HG02884 (cell line): ENCODE measurements at regions not wholly inside any gene's neighbourhood (a gene's known extent, or its start where the extent isn't known, plus 50 kb on each side); places are given as distances from the start of the nearest gene placed in this dataset.
"Not testable (repeated sequence)": the region's sequence is repeated elsewhere in the genome, so short reads cannot be mapped to it uniquely, and the experiment has no call there.

ENCODE experiments used
- ATAC-seq: cut with Tn5 transposase; IDR thresholded peaks from one replicate; pipeline ENCODE4 v1.9.1; 2021; ENCODE audit warnings: mild to moderate bottlenecking, moderate library complexity; ENCODE audit not compliant: unreplicated experiment

DNA sequence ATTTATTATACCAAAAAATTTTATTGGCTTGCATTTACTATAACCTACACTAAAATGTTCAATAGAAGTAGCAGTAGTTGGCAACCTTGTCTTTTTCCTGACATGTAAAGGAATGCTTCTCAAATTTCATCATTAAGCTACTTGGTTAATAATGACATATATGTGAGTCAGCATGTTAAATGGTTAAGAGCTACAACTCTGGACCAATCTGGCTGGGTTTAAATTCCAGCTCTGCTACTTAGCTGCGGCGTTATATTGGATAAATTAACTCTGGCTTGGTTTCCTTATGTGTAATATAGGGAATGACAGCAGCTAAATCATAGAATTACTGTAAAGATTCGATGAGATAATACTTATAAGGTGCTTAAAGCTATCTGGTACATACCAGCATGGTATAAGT, 53.7 kb upstream of the OTOGL start:
- ATAC-seq, result no peak

DNA sequence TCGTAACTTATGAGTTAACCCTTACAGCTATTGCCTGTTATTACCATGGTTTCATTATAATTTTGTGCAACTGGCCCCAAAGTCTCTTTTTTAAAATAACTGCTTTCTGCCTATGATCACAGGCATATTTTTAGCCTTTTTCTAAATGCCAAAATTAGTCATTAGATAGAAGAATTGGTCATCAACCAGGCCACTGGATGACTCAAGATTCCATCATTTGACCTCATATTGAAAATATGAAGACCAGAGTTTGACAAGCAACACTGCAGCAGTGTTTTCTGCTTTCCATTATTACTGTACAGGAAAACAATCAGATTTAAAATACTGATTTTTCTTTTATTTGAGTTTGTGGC, 54.7 kb upstream of the OTOGL start:
- ATAC-seq, result peak; percentile 63

DNA sequence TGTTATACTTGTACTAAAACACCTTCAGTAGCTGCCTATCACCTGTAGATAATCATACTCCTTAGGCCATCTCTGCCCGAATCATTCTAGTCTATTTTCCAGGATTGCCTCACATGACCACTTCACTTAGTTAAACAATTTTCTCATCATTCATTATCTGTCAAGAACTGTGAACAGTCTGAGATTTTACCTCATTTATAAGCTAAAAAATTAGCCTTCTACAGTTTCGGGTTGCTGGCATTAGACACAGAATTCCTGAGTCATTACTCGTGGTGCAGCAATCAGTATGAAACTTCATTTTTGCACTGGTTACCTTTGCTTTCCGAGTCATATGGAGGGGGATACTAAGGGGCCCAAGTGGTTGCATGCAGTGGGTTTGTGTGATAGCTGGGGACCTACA, 57.6 kb upstream of the OTOGL start:
- no peak for ATAC-seq

DNA sequence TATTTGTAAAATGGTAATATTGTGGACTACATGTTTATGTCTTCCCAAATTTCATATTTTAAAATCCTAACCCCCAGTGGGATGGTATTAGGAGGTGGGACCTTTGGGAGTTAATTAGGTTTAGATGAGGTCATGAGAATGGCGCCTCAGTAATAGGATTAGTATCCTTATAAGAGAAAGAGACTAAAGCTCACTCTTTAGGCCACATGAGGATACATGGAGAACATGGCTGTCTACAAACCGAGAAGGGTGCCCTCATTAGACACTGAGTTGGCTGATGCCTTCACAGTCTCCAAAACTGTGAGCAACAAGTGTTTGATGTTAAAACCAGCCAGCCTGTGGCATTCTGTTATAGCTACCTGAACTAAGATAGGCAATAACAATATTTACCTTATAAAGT, 58.3 kb upstream of the OTOGL start:
- no peak for ATAC-seq

DNA sequence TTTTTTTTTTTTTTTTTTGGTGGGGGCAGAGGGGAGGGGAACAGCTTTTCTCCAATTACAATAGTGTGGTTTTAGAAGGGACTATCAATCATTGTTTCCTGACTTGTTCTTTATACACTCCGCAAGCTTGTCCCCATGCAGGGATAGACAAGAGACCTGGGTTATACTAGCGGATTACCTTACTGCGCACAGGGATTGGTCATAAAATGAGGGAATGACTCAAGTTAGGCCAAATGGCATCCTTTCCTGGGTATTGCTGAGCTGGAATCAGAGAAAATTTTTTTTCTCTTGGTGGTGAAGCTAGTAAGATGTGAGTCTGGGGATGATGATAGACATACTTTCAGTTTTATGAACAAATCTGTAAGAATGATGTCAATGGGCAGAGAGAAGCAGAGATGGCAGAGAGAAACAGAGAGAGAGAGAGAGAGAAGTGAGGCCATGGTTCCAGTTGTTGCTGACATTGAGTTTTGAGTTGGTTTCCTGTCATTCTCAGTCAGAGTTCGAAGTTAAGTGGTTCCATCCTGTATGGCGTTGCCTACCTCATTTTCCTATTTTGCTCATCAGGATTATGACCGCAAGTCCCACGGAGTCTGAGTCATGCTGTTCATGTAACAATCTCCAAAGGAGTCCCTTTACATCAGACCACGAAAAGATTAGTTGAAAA, 59.1 kb upstream of the OTOGL start:
- no peak for ATAC-seq

DNA sequence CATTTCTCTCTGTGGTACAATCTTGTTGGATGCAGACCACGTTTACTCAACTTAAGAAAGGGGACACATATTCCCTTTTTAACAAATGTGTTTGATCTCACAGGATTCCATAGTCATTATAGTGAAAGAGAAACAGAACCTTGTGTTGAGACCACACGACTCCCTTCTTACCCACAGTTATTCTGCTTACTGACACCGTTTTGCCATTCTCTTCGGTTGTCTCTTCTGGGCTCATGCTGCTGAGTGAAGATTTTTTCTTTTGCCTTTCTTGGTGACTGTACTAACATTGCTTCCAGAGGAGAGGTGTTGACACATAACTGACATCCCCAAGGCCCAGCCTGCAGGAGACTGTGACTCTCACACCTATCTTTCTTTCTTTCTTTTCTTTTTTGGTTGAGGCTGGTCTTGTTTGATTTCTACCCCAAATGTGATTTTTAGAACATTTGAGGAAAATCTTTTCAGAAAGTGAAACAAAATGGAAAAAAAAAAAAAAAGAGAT, 61.2 kb upstream of the OTOGL start:
- ATAC-seq, result no peak

DNA sequence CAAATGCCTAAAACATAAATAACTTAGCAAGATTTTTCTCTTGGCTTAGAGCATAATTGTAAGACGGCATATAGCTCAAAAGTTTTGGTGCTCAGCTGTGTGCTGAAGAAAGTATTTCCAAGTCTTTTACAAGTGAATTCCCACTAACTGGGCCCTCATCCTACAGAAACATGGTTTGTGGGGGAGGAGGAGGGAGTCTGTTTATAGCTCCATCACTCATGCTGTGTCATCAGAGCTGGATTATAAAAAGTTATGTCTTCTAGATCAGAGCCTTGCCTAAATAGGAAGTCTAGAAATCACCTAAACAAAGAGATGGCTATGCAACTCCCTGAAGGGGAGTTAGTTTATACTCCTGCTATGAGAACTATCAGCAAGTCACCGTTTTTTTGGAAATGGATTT, 65.9 kb upstream of the OTOGL start:
- ATAC-seq, result no peak

DNA sequence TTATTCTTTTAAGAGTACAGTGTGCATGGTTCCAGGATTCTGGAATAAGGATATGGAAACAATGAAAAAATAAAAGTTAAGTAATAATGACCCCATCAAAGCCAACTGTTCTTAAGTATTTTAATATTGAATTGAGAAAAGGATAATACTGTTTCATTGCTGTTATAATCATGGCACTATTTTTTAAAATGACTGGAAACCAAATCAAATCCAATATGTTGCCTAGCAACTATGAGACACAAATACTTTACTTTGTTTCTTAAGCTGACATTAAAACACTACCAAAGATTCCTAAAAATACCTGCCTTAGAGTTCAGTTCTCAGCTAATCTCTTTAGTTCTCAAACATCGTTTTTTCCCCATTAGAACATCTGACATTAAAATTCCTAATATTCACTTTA, 66.4 kb upstream of the OTOGL start:
- no peak for ATAC-seq

DNA sequence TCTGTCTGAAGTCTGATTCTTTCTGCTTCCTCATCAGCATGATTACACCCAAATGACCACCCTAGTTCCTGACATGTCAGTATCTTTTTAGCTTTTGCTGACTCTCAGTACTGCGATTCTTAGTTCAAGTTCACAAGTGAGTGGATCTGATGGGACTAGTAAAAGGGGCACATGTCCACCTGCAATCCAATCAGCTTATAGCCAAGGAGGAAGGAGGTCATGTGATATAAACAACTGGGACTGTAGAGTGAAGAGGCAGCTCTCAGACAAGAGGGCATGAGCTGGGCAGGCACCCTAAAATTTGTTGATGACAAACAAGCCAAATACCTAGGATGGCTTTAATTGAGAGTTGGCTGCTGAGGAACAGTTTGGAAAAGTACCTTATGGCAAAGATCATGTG, 68.1 kb upstream of the OTOGL start:
- no peak for ATAC-seq

DNA sequence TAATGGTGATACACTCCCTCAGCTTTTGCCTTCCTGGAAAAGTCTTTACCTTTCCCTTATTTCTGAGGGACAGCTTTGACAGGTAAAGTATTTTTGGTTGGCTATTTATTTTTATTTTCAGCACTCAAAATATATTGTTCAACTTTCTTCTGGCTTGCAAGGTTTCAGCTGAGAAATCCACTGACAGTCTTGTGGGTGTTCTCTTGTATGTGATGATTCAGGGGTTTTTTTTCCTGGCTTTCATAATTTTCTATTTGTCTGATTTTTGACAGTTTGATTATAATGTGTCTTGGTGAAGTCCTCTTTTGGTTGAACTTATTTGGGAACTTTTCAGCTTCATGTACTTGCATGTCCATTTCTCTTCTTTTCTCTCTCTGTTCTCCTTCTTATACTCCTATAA, 73.7 kb upstream of the OTOGL start:
- no peak for ATAC-seq

DNA sequence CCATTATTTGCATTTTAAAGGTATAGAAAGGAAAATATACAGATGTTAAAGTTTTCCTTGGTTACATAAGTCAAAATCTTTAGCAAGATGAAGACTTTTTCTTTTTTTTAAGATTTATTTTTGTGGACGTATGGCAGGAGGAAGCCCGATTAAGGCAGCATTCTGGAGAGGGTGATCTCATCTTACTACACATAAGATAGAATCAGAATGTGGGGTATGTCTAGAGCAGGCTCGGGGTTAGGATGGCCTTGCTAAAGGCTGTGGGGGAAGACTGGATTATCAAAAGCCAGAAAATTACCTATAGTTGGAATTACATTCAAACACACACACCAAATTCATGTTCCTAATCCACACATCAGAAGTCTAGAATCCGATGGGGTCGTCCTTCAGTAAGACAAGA, 79.6 kb upstream of the OTOGL start:
- ATAC-seq, result no peak

DNA sequence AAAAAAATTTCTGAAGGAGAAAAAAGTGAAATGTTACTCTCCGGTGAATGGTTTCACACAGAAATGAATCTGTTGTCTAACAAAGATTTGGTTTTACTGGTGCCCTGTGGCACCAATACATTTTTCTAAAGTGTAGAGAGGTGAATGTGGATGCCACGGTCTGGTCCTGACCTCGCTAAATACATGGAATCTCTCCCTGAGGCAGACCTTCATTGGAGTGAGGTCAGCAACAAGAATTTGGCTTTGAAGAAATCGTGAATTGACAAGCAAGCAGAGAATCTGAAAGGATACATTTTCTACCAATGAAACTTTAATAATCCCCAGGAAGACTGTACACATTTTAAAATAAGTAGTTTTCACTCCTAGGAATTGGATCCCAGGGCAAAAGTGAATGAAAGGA, 81.2 kb upstream of the OTOGL start:
- no peak for ATAC-seq

DNA sequence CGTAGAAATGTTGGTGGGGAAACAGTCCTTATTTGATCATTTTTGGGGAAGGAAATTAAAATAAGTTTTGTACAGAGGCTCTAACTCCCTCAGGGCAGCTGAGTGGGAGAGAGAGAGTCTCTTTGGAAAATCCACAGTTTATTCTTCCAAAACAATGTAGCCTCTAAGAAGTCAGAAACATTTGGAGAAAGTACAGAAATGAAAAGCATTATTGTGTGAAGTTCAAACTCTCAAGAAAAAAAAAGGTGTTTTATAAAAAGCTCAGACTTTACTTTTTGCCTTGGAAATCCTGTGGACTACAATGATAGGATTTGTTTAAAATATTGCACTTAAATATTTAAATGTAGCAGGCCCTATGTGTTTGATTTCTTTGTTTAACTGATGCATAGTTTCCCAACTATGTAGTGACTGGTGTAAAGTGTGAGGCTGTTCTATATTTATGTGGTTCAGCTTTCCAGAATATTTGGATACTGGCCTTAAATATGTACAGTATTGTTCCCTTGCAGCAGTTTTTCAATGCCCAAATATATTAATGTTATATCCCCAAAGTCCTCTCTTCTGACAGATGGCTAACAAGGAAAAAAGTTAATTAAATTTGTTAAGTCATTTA, 82.0 kb upstream of the OTOGL start:
- no peak for ATAC-seq

DNA sequence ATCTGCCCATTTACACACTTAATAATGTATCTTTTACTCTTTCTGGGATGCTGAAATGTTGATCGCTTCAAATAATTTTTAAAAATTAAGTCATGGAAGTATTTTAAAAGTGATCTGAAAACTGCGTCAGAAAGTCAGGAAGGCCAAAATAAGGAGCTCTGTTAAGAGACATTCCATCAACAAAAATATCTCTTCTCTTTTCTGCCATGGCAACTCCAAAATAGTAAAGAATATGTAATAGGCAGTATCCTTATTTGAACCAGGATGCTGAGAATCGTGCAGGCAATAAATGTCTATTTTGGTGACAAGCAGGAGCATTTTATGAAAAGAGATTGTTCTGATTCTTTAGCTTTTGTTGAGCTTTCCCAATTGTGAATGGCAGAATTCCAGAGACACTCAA, 81.8 kb upstream of the PPP1R12A start:
- no peak for ATAC-seq

DNA sequence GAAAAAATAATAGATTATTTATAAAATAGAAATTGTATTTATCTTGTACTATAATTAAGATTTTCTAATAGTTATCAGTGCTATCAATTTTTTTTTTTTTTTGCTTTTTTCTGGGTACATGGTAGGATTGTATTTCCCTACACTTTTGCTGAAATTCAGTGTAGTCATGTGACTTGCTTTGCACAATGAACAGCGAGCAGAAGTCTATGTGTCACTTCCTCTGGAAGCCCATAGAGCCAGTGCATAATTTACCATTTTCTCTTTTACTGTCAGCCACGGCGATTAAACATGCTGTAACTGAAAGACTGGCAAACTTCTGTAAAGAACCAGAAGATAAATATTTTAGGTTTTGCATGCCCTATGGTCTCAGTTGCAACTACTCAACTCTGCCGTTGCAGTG, 80.8 kb upstream of the PPP1R12A start:
- ATAC-seq, result no peak

DNA sequence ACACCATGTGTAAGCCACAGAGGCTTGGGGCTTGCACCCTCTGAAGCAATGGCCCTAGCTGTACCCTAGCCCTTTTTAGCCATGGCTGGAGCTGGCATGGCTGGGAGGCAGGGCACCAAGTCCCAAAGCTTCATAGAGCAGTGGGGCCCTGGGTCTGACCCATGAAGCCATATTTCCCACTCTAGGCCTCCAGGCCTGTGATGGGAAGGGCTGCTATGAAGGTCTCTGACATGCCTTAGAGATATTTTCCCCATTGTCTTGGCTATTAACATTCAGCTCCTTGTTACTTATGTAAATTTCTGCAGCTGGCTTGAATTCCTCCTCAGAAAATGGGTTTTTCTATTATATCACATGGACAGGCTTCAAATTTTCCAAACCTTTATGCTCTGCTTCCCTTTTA, 68.8 kb upstream of the PPP1R12A start:
- ATAC-seq, result not testable (repeated sequence)

DNA sequence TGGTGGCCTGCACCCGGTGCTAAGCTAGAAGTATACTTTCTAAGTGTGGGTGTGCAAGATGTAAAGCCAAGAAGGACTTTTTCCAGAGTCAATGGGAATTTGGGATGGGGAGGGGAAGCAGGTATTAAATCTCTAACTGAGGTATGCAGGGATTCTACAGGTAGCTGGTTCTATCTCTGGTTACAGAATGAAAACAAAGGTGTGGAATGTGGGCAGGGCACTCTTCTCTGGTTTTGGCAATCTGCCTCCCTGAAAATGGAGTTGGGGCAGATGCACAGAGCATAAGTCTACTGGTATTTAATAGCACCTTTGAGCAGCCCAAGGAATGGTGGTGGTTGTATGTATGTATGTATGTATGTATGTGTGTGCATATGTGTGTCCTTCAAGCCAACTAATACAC, 66.7 kb upstream of the PPP1R12A start:
- ATAC-seq, result no peak

DNA sequence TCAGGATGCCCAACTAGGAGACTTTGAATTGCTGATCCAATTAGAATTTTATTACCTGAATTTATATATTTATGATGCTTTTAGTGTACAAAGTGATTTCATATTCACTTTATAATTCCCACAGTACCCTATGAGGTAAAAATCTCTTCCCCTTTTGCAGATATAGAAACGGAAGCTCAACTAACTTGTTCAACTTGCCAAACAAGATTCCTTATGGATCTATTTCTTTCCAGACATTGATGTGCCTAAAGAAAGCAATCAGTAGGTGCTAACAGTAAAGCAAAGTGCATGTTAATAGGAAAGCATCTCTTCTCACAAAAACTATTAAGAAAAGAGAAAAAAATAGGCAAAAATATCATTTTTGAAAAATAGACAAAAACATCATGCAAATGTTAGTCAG, 65.9 kb upstream of the PPP1R12A start:
- ATAC-seq, result no peak

DNA sequence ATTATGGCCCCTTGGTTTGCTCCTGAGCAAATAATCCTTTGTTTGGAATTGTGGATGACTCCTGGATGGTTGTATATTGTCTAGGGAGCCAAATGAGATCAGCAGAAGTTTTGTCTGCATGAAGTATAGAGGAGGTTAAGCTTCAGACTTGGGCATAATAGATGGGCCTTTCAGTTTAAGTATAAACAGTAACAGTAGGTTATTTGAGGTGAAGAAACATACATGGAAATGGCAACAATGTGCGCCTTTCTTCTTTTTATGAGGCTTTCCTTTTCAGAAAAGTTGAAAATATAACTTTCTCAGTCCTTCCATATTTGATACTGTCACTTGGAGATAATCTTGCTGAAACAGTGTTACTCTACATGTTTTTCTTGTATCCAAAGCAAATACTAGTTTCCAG, 63.7 kb upstream of the PPP1R12A start:
- ATAC-seq, result no peak

DNA sequence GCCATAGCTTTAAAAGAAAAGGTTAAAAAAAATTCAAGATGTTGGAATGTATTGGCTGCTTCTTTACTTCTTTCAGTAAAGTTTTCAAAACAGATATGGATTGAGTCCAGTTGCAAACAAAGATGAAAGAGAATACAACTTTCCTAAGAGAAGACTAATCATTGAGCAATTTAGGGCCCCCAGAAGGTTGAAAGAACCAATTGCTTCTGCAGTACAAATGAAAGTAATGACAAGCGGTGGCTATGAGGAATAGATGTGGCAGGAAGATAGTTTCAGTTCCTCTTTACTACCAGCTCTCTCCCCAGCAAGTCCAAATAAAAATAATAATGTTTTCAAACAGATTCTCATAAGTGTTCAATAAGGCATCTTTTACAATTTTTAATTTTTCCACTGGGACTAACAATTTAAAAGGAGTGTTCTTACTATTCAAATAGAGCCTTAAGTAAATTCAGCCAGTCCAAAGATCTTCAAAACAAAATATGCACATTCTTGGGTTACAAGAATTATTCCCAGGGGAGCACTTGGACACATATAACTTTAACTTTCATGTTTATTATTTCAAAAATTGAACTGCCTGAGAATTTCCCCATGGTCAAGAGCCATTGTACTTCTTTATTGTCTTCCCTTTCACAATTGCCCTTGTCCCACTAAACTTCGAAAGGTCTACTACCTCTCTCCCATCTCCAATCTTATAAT, 62.3 kb upstream of the PPP1R12A start:
- peak; percentile 99 for ATAC-seq

DNA sequence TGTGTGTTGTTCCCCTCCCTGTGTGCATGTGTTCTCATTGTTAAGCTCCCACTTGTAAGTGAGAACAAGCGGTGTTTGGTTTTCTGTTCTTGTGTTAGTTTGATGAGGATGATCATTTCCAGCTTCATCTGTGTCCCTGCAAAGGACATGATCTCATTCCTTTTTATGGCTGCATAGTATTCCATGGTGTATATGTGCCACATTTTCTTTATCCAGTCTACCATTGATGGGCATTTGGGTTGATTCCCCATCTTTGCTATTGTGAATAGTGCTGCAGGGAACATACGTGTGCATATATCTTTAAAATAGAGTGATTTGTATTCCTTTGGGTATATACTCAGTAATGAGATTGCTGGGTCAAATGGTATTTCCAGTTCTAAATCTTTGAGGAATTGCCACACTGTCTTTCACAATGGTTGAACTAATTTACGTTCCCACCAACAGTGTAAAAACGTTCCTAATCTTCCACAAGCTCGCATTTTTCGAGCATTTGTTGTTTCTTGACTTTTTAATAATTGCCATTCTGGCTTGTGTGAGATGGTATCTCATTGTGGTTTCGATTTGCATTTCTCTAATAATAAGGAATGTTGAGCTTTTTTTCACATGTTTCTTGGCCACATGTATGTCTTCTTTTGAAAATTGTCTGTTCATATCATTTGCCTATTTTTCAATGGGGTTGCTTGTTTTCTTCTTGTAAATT, 60.6 kb upstream of the PPP1R12A start:
- not testable (repeated sequence) for ATAC-seq
